Esophagus muscularis mucosa (tissue), 3 donors: ENCODE measurements at regions not wholly inside any gene's neighbourhood (a gene's known extent, or its start where the extent isn't known, plus 50 kb on each side); places are given as distances from the start of the nearest gene placed in this dataset.

Experiments used
- CTCF ChIP-seq, 3 experiments: fragments of 200-600 bp in 2 of 3; fragments of 450-650 bp in 1 of 3; sonication (generic) in 2 of 3; IDR thresholded peaks; one replicate each; pipeline ENCODE4 v1.5.1; 2017 to 2019; ENCODE audit warnings: antibody characterized with exemption in 3 of 3, mild to moderate bottlenecking in 2 of 3, moderate library complexity in 1 of 3
- POLR2AphosphoS5 ChIP-seq, 2 donors: sonication (generic); formaldehyde crosslinking; IDR thresholded peaks; one replicate each; pipeline ENCODE4 v1.6.1; 2017; ENCODE audit warnings: antibody characterized with exemption in 2 of 2

- no peak for TF ChIP-seq CTCF (IDR thresholded peaks at IDR 0.05)
- no peak for TF ChIP-seq POLR2AphosphoS5 (IDR thresholded peaks at IDR 0.05)
Measured at GRCh38 chr12:60335745-60336144, 739.9 kb downstream of the SLC16A7 start.
